Mesodermal cell (in vitro differentiated cells): ENCODE measurements at regions not wholly inside any gene's neighbourhood (a gene's known extent, or its start where the extent isn't known, plus 50 kb on each side); places are given as distances from the start of the nearest gene placed in this dataset.
"Not testable (repeated sequence)": the region's sequence is repeated elsewhere in the genome, so short reads cannot be mapped to it uniquely, and the experiment has no call there.

ENCODE experiments used
- H3K27ac ChIP-seq: 2 replicates; pipeline ENCODE4 v1.7.0; 2013; ENCODE audit warnings: mild to moderate bottlenecking, low read depth, low read length, moderate library complexity; ENCODE audit not compliant: severe bottlenecking
- H3K36me3 ChIP-seq: 2 replicates; pipeline ENCODE4 v1.7.1; 2013; ENCODE audit warnings: mild to moderate bottlenecking, low read length, moderate library complexity; ENCODE audit not compliant: control insufficient read depth, insufficient read depth
- H3K4me1 ChIP-seq: one replicate; pipeline ENCODE4 v1.7.1; 2013; ENCODE audit warnings: mild to moderate bottlenecking, low read length; ENCODE audit not compliant: insufficient read depth, control insufficient read depth, poor library complexity, severe bottlenecking
- H3K4me3 ChIP-seq: 2 replicates; pipeline ENCODE4 v1.7.0; 2013; ENCODE audit warnings: low read length, control low read depth, mild to moderate bottlenecking; ENCODE audit not compliant: insufficient read depth, poor library complexity, severe bottlenecking; ENCODE audit errors: extremely low read depth
- H3K9me3 ChIP-seq: 2 replicates; pipeline ENCODE4 v1.7.1; 2013; ENCODE audit warnings: mild to moderate bottlenecking, low read length, moderate library complexity; ENCODE audit not compliant: control insufficient read depth
- whole genome bisulfite sequencing, 2 experiments: methylation state at CpG; one replicate each; pipeline ENCODE4 v1.1.5; 2013; ENCODE audit warnings: missing lambda C conversion rate in 2 of 2; ENCODE audit not compliant: insufficient coverage in 2 of 2; 5-methylcytosine and 5-hydroxymethylcytosine counted together

- H3K36me3 ChIP-seq, H3K4me3 ChIP-seq, H3K9me3 ChIP-seq, H3K4me1 ChIP-seq: not testable (repeated sequence)
- 86 to 100% methylated on average over 2 of the region's 4 CpGs for WGBS, 2 experiments
- peak overlapping the region; percentile 53 for H3K27ac ChIP-seq
Observed at GRCh38 chr2:39830610-39831009, 51.6 kb upstream of the THUMPD2 start.
